GM12892 (cell line): ENCODE measurements at regions not wholly inside any gene's neighbourhood (a gene's known extent, or its start where the extent isn't known, plus 50 kb on each side); places are given as distances from the start of the nearest gene placed in this dataset.

Experiments
- POLR2A ChIP-seq: IDR thresholded peaks from 2 replicates; pipeline ENCODE4 v1.6.1; 2011; ENCODE audit warnings: low read depth, low read length, control low read depth
- POLR2AphosphoS5 ChIP-seq: IDR thresholded peaks from 2 replicates; pipeline ENCODE4 v1.6.1; 2011; ENCODE audit warnings: low read depth, low read length, control low read depth
- TAF1 ChIP-seq: IDR thresholded peaks from 2 replicates; pipeline ENCODE4 v1.6.1; 2011; ENCODE audit warnings: low read depth, mild to moderate bottlenecking, control low read depth, low read length, borderline replicate concordance

DNA sequence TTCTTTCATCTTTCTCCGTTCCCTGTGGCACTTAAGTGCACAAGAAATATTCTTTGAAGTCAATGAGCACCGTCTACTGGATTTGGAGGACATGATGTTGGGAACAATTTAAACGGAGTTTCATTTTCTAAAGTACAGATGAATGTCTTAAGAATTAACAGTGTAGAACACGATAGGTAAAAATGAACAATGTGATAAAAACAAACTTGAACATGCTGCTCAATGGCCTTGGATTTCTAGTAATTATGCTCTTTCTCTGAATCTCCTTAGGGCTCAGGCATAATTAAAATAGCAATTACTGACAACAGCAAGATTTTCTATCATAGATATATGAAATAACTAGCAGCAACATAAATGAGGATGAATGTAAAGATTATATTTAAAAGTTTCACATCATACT is 142.2 kb upstream of the CDH6 start:
- TF ChIP-seq POLR2A: no peak
- TF ChIP-seq POLR2AphosphoS5: no peak
- no peak for TF ChIP-seq TAF1
